Chondrocyte (in vitro differentiated cells): ENCODE measurements at regions not wholly inside any gene's neighbourhood (a gene's known extent, or its start where the extent isn't known, plus 50 kb on each side); places are given as distances from the start of the nearest gene placed in this dataset.
"Not testable (repeated sequence)": the region's sequence is repeated elsewhere in the genome, so short reads cannot be mapped to it uniquely, and the experiment has no call there.

Experiments
- DNase-seq: peaks from one replicate; pipeline ENCODE4 v3.0.0; 2021; ENCODE audit warnings: mixed read lengths, low spot score
- H3K27ac Mint-ChIP-seq: one replicate; pipeline ENCODE4 v1.8.0; 2021; ENCODE audit warnings: mild to moderate bottlenecking, moderate library complexity, mixed read lengths; ENCODE audit not compliant: unreplicated experiment
- H3K27me3 Mint-ChIP-seq: 2 replicates; pipeline ENCODE4 v1.8.0; 2021; ENCODE audit warnings: low read depth, mixed read lengths
- H3K36me3 Mint-ChIP-seq: 2 replicates; pipeline ENCODE4 v1.8.0; 2021; ENCODE audit warnings: low read depth, mixed read lengths
- H3K4me1 Mint-ChIP-seq: 2 replicates; pipeline ENCODE4 v1.8.0; 2021; ENCODE audit warnings: low read depth, mild to moderate bottlenecking, mixed read lengths
- H3K4me3 Mint-ChIP-seq: one replicate; pipeline ENCODE4 v1.8.0; 2021; ENCODE audit warnings: mild to moderate bottlenecking, moderate library complexity, mixed read lengths; ENCODE audit not compliant: unreplicated experiment
- H3K9me3 Mint-ChIP-seq: 2 replicates; pipeline ENCODE4 v1.8.0; 2021; ENCODE audit warnings: low read depth, mixed read lengths
- CTCF ChIP-seq: fragments of 200-600 bp; sonication (generic); IDR thresholded peaks from 2 replicates; pipeline ENCODE4 v1.5.0; 2021; ENCODE audit warnings: antibody characterized with exemption, mild to moderate bottlenecking, moderate library complexity

GRCh38 chr1:234763367-234763766 lies 153.4 kb upstream of the IRF2BP2 start:
- no peak for DNase-seq
- Mint-ChIP-seq H3K9me3 (no peaks in the 10 kb centered on the region), H3K36me3 (no peaks in the 10 kb centered on the region), H3K4me3 (no peak overlapping the region), H3K27me3 (no peaks in the 10 kb centered on the region), H3K4me1 (peaks cover 3% of the 10 kb centered on the region), H3K27ac (no peak overlapping the region)
- TF ChIP-seq CTCF = no peak

GRCh38 chr1:234762127-234762526 lies 152.1 kb upstream of the IRF2BP2 start:
- H3K4me1 Mint-ChIP-seq, H3K36me3 Mint-ChIP-seq, H3K27me3 Mint-ChIP-seq, DNase-seq, H3K9me3 Mint-ChIP-seq, H3K4me3 Mint-ChIP-seq, H3K27ac Mint-ChIP-seq: not testable (repeated sequence)

GRCh38 chr1:234760303-234760723 lies 150.3 kb upstream of the IRF2BP2 start:
- H3K9me3 Mint-ChIP-seq = no peaks in the 10 kb centered on the region
- no peaks in the 10 kb centered on the region for H3K36me3 Mint-ChIP-seq
- no peaks in the 10 kb centered on the region for H3K27me3 Mint-ChIP-seq
- TF ChIP-seq CTCF = no peak
- no peak overlapping the region for H3K4me3 Mint-ChIP-seq
- peaks cover 7% of the 10 kb centered on the region for H3K4me1 Mint-ChIP-seq
- DNase-seq = no peak
- no peak overlapping the region for H3K27ac Mint-ChIP-seq

GRCh38 chr1:234759888-234760287 lies 149.9 kb upstream of the IRF2BP2 start:
- Mint-ChIP-seq H3K9me3 (no peaks in the 10 kb centered on the region), H3K4me1 (peaks cover 7% of the 10 kb centered on the region), H3K27ac (no peak overlapping the region), H3K36me3 (no peaks in the 10 kb centered on the region), H3K27me3 (no peaks in the 10 kb centered on the region), H3K4me3 (no peak overlapping the region)
- no peak for DNase-seq
- TF ChIP-seq CTCF = no peak

GRCh38 chr1:234758851-234759250 lies 148.9 kb upstream of the IRF2BP2 start:
- no peak for TF ChIP-seq CTCF
- Mint-ChIP-seq H3K9me3 (no peaks in the 10 kb centered on the region), H3K36me3 (no peaks in the 10 kb centered on the region), H3K27me3 (no peaks in the 10 kb centered on the region), H3K4me1 (peaks cover 7% of the 10 kb centered on the region), H3K27ac (no peak overlapping the region), H3K4me3 (no peak overlapping the region)
- no peak for DNase-seq

- Mint-ChIP-seq H3K9me3 (no peaks in the 10 kb centered on the region), H3K36me3 (no peaks in the 10 kb centered on the region), H3K4me3 (no peak overlapping the region), H3K27ac (no peak overlapping the region), H3K4me1 (peaks cover 7% of the 10 kb centered on the region), H3K27me3 (no peaks in the 10 kb centered on the region)
- no peak for DNase-seq
- TF ChIP-seq CTCF = no peak
Observed at GRCh38 chr1:234756857-234757256, 146.9 kb upstream of the IRF2BP2 start.
